Liver (tissue), 8 donors: ENCODE measurements at regions not wholly inside any gene's neighbourhood (a gene's known extent, or its start where the extent isn't known, plus 50 kb on each side); places are given as distances from the start of the nearest gene placed in this dataset.

ENCODE experiments used
- DNase-seq: peaks from one replicate; pipeline ENCODE4 v3.0.0-alpha.2; 2017; ENCODE audit warnings: low spot score
- H3K27ac ChIP-seq, 2 donors: one replicate each; pipeline ENCODE4 v1.7.0; 2013; ENCODE audit warnings: inconsistent platforms in 2 of 2, low read length in 2 of 2, control low read depth in 1 of 2, low read depth in 1 of 2, mild to moderate bottlenecking in 1 of 2
- H3K27me3 ChIP-seq, 4 donors: one replicate each; pipeline versions ENCODE4 v1.6.1 to v1.7.0; 2013; ENCODE audit warnings: low read length in 3 of 4, inconsistent platforms in 1 of 4, mild to moderate bottlenecking in 1 of 4, moderate library complexity in 1 of 4; ENCODE audit not compliant: control insufficient read depth in 4 of 4, insufficient read depth in 4 of 4
- H3K36me3 ChIP-seq, 4 donors: one replicate each; pipeline versions ENCODE4 v1.6.1 to v1.7.0; 2013; ENCODE audit warnings: low read length in 3 of 4, mild to moderate bottlenecking in 3 of 4, low read depth in 1 of 4, moderate library complexity in 1 of 4; ENCODE audit not compliant: control insufficient read depth in 4 of 4, insufficient read depth in 3 of 4
- H3K4me1 ChIP-seq, 4 donors: one replicate each; pipeline versions ENCODE4 v1.6.1 to v1.7.0; 2013; ENCODE audit warnings: low read length in 3 of 4, mild to moderate bottlenecking in 3 of 4, moderate library complexity in 1 of 4; ENCODE audit not compliant: control insufficient read depth in 4 of 4, insufficient read depth in 4 of 4
- H3K4me3 ChIP-seq, 3 donors: one replicate each; pipeline versions ENCODE4 v1.6.1 to v1.7.0; 2013; ENCODE audit warnings: low read length in 3 of 3, control low read depth in 1 of 3, low read depth in 1 of 3, mild to moderate bottlenecking in 1 of 3
- H3K9ac ChIP-seq, 2 donors: one replicate each; pipeline ENCODE4 v1.7.0; 2013; ENCODE audit warnings: low read length in 2 of 2, mild to moderate bottlenecking in 2 of 2, moderate library complexity in 2 of 2, control low read depth in 1 of 2, low read depth in 1 of 2
- H3K9me3 ChIP-seq, 4 donors: one replicate each; pipeline versions ENCODE4 v1.6.1 to v1.7.0; 2013; ENCODE audit warnings: low read length in 3 of 4; ENCODE audit not compliant: control insufficient read depth in 4 of 4
- ATF3 ChIP-seq: IDR thresholded peaks from 2 replicates; pipeline ENCODE4 v1.6.1; 2016; ENCODE audit warnings: antibody characterized with exemption
- CTCF ChIP-seq: fragments of 150-350 bp; IDR thresholded peaks from 2 replicates; pipeline ENCODE4 v1.5.1; 2017; ENCODE audit warnings: improper control_type of control experiment, low read depth, low read length; ENCODE audit not compliant: missing input control
- EGR1 ChIP-seq, 2 donors: IDR thresholded peaks; 2 replicates each; pipeline ENCODE4 v1.6.1; 2016 to 2018; ENCODE audit warnings: antibody characterized with exemption in 2 of 2, low read depth in 2 of 2
- FOXA1 ChIP-seq: IDR thresholded peaks from 2 replicates; pipeline ENCODE4 v1.6.1; 2016; ENCODE audit warnings: antibody characterized with exemption
- FOXA2 ChIP-seq: IDR thresholded peaks from 2 replicates; pipeline ENCODE4 v1.6.1; 2016; ENCODE audit warnings: antibody characterized with exemption
- GABPA ChIP-seq, 2 donors: IDR thresholded peaks in 1 of 2; conservative IDR thresholded peaks in 1 of 2; 2 replicates each; pipeline ENCODE4 v1.6.1; 2016; ENCODE audit warnings: antibody characterized with exemption in 2 of 2, mild to moderate bottlenecking in 1 of 2, moderate library complexity in 1 of 2
- HNF4A ChIP-seq, 2 donors: conservative IDR thresholded peaks; 2 replicates each; pipeline ENCODE4 v1.6.1; 2016; ENCODE audit warnings: antibody characterized with exemption in 2 of 2, mild to moderate bottlenecking in 2 of 2
- HNF4G ChIP-seq: IDR thresholded peaks from 2 replicates; pipeline ENCODE4 v1.6.1; 2016; ENCODE audit warnings: antibody characterized with exemption
- JUND ChIP-seq, 2 donors: IDR thresholded peaks; 2 replicates each; pipeline ENCODE4 v1.6.1; 2016; ENCODE audit warnings: antibody characterized with exemption in 2 of 2
- MAX ChIP-seq: IDR thresholded peaks from 2 replicates; pipeline ENCODE4 v1.6.1; 2016; ENCODE audit warnings: antibody characterized with exemption
- NR2F2 ChIP-seq: IDR thresholded peaks from 2 replicates; pipeline ENCODE4 v1.6.1; 2016; ENCODE audit warnings: antibody characterized with exemption
- RAD21 ChIP-seq, 2 donors: IDR thresholded peaks; 2 replicates each; pipeline ENCODE4 v1.6.1; 2016; ENCODE audit warnings: antibody characterized with exemption in 2 of 2, mild to moderate bottlenecking in 2 of 2
- REST ChIP-seq: IDR thresholded peaks from 2 replicates; pipeline ENCODE4 v1.6.1; 2016; ENCODE audit warnings: antibody characterized with exemption, mild to moderate bottlenecking
- SP1 ChIP-seq: IDR thresholded peaks from 2 replicates; pipeline ENCODE4 v1.6.1; 2018; ENCODE audit warnings: antibody characterized with exemption, mild to moderate bottlenecking
- YY1 ChIP-seq: IDR thresholded peaks from 2 replicates; pipeline ENCODE4 v1.6.1; 2016; ENCODE audit warnings: antibody characterized with exemption, mild to moderate bottlenecking
- ZBTB33 ChIP-seq: IDR thresholded peaks from 2 replicates; pipeline ENCODE4 v1.6.1; 2016; ENCODE audit warnings: antibody characterized with exemption
- WGBS: extraction: QIAGEN DNeasy Blood & Tissue Kit; methylation state at CpG from one replicate; pipeline ENCODE4 v1.1.7; 2013; 5-methylcytosine and 5-hydroxymethylcytosine counted together
- donor health status: healthy.
- donor health status: healthy.
- donor health status: healthy.
- donor health status: healthy.
- donor health status: healthy.

- no peak overlapping the region for H3K9ac ChIP-seq
- TF ChIP-seq JUND (IDR thresholded peaks at IDR 0.05) (no peak), FOXA2 (no peak), ATF3 (no peak), MAX (no peak), YY1 (no peak), HNF4A (conservative IDR thresholded peaks at IDR 0.05) (no peak), HNF4G (no peak), NR2F2 (no peak), RAD21 (IDR thresholded peaks at IDR 0.05) (no peak), ZBTB33 (no peak)
- no peaks in the 10 kb centered on the region for H3K4me1 ChIP-seq
- no peaks in the 10 kb centered on the region for H3K36me3 ChIP-seq
- H3K9me3 ChIP-seq: no peaks in the 10 kb centered on the region
- no peaks in the 10 kb centered on the region for H3K27me3 ChIP-seq
- 81% methylated on average over 3 of the region's 3 CpGs for WGBS
- H3K27ac ChIP-seq: no peak overlapping the region
- no peak overlapping the region for H3K4me3 ChIP-seq
- DNase-seq: no peak
Observed at GRCh38 chr7:34451923-34452322, 206.1 kb upstream of the NPSR1 start.

- no peaks in the 10 kb centered on the region for H3K9me3 ChIP-seq
- no peaks in the 10 kb centered on the region for H3K27me3 ChIP-seq
- H3K27ac ChIP-seq: no peak overlapping the region
- DNase-seq: no peak
- H3K4me1 ChIP-seq: no peaks in the 10 kb centered on the region
- WGBS: 93% methylated on average over 7 of the region's 7 CpGs
- no peak overlapping the region for H3K4me3 ChIP-seq
- TF ChIP-seq SP1 (no peak), FOXA1 (no peak), HNF4G (no peak), FOXA2 (no peak), HNF4A (conservative IDR thresholded peaks at IDR 0.05) (no peak), REST (no peak), CTCF (no peak), RAD21 (IDR thresholded peaks at IDR 0.05) (no peak), GABPA (IDR thresholded peaks at IDR 0.05 in 1 of 2, conservative IDR thresholded peaks at IDR 0.05 in 1 of 2) (no peak), ZBTB33 (no peak), ATF3 (no peak), EGR1 (IDR thresholded peaks at IDR 0.05; ENCODE audit: low read depth in 2 of 2) (no peak), YY1 (no peak), NR2F2 (no peak)
- H3K36me3 ChIP-seq: no peaks in the 10 kb centered on the region
- no peak overlapping the region for H3K9ac ChIP-seq
Observed at GRCh38 chr7:34452363-34452762, 205.7 kb upstream of the NPSR1 start.
